ENCODE measurements at regions not wholly inside any gene's neighbourhood (a gene's known extent, or its start where the extent isn't known, plus 50 kb on each side); places are given as distances from the start of the nearest gene placed in this dataset.

DNA sequence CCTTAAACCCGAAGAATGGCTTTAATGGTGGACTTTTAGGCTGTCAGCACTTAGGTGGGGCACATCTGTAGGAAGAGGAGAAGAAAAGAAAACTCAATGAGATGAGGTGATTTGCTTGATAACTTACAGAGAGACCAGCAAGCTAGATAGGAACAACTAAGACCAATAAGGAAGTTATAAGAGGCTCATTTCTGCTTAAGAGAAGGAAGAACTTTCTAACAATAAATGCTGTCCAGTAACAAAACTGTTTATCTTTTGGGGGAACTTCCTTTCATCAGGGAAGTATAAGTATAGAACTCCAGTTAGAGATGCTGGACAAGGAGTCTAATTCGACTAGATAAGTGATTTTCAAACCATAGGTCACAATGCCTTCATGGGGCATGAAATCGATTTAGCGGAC is 107.2 kb upstream of the SIRPA start:
- ATAC-seq, result no peak

- no peak for ATAC-seq
These were observed 108.7 kb upstream of the SIRPA start for GRCh38 chr20:1786486-1786885.

DNA sequence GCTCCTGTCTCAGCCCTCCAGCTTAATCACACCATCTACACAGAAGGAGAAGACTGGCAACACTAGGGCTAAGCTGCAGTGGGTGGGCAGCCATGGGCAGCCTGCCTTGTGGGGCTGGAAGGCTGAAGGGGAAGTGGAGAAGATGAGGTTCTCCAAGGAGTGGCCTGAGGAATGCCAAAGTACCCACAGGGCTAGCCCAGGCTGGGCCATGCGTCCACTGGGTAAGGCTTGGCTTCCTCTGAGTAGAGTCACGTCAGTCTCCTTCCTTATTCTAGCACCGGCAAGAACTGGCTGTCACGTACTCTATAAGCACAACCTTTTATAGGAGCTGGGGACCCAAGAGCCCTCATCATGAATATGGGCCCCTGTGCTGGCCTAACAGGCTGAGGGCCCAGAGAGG is 110.6 kb upstream of the SIRPA start:
- ATAC-seq, result no peak

- no peak for ATAC-seq
These were observed 112.0 kb upstream of the SIRPA start for GRCh38 chr20:1783245-1783644.

DNA sequence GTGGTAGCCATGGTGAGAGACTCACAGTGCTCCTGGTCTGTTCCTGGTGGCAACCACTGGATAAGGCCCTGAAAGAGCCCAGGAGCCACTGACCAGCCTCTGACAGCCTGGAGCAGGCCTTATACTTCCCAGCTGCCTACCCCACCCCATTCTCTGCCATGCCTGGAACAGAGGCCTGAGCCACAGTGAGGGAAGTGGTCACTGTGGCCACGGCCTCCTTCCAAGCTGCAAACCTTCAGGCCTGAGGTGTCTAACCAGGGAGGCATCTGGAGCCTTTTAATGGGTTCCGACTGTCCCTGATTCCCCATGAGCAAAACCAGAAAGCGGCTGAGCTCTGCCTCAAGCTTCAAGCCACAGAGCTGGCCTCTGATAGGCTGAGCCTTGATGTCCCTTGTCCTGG is 113.0 kb upstream of the SIRPA start:
- no peak for ATAC-seq

DNA sequence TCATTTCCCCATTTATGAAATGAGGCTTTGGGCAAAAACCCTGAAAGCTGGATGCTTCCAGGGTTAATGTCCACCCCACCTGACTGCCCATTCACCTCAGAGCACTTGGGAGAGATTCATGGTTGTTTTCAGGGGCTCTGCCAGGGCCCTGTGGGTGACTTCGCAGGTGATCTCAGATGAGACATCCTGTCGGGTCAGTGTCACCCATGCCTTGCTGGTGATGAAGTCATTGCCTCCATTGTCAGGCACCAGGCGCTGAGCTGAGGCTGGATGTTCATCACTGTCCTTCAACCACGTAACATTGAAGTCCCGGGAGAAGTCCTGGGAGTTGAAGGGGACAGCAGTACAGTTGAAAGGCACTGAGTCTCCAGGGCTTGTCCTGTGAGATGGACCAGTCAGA is 115.6 kb upstream of the SIRPA start:
- ATAC-seq, result no peak

GRCh38 chr20:1778338-1778737 is 116.9 kb upstream of the SIRPA start:
- ATAC-seq, result no peak

GRCh38 chr20:1777476-1777820 is 117.8 kb upstream of the SIRPA start:
- ATAC-seq, result no peak

GRCh38 chr20:1776681-1777475 is 118.3 kb upstream of the SIRPA start:
- peak; percentile 87 to 90 for ATAC-seq

GRCh38 chr20:1775117-1775516 is 117.5 kb upstream of the SIRPG start:
- no peak for ATAC-seq

DNA sequence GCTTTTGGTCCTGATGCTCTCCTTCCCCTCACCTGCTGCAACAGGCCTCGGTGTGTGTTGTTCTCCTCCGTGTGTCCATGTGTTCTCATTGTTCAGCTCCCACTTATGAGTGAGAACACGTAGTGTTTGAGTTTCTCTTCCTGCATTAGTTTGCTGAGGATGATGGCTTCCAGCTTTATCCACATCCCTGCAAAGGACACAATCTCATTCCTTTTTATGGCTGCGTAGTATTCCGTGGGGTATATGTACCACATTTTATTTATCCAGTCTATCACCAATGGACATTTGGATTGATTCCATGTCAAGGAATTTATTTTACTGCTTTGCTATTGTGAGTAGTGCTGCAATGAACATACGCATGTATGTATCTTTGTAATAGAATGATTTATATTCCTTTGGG is 116.9 kb upstream of the SIRPG start:
- ATAC-seq, result no peak

GRCh38 chr20:1773816-1774215 is 116.2 kb upstream of the SIRPG start:
- no peak for ATAC-seq

GRCh38 chr20:1769491-1769890 is 111.9 kb upstream of the SIRPG start:
- ATAC-seq, result no peak

- no peak for ATAC-seq
These were observed 109.2 kb upstream of the SIRPG start for GRCh38 chr20:1766731-1767130.

DNA sequence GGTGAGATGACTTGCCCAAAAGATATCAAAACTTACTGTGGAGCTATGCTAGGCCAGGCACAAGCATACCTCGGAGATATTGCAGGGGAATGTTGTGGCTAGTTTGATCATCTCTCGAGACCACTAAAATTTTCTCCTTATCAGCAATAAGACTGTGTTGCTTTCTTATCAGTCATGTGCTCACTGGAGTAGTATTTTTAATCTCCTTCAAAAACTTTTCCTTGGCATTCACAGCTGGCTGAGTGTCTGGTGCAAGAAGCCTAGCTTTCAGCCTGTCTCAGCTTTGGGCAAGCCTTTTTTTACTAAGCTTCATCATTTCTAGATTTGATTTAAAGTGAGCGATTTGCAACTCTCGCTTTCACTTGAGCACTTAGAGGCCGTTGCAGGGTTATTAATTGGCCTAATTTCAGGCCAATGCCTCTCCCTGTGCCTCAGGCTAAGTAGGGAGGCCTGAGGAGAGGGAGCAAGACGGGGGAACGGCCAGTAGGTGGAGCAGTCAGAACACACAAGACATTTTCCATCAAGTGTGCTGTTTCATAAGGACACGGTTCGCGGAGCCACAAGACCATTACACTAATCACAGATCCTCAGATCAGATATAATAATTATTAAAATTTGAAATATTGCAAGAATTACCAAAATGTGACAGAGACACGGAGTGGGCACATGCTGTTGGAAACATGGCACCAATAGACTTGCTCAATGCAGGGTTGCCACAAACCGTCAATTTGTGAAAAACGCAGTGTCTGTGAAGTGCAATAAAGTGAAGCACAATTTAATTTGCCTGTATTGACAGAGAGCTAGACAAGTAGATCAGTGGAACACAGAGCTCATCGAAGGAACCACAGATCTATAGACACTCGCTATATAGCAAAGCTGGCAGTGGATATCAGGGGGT is 106.8 kb upstream of the SIRPG start:
- ATAC-seq, result peak; percentile 65 to 71

GRCh38 chr20:1761598-1761997 is 104.0 kb upstream of the SIRPG start:
- ATAC-seq, result no peak

- ATAC-seq, result no peak
These were observed 103.5 kb upstream of the SIRPG start for GRCh38 chr20:1761116-1761515.

DNA sequence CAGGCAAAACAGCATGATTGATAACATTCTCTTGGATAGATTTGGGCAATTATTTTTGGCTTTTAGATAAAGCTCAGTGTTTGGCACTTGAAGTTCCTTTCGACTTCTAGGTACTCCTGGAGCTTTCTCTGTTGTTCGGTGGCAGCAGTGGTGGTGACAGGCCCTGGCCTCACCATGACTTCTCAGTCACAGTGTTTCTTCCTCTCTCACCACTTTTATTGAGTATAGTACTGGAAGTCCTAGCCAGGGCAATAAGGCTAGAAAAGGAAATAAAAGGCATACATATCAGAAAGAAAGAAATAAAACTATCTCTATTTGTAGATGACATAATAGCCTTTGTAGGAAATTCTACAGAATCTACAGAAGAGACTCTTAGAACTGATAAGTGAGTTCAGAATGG is 101.2 kb upstream of the SIRPG start:
- no peak for ATAC-seq

DNA sequence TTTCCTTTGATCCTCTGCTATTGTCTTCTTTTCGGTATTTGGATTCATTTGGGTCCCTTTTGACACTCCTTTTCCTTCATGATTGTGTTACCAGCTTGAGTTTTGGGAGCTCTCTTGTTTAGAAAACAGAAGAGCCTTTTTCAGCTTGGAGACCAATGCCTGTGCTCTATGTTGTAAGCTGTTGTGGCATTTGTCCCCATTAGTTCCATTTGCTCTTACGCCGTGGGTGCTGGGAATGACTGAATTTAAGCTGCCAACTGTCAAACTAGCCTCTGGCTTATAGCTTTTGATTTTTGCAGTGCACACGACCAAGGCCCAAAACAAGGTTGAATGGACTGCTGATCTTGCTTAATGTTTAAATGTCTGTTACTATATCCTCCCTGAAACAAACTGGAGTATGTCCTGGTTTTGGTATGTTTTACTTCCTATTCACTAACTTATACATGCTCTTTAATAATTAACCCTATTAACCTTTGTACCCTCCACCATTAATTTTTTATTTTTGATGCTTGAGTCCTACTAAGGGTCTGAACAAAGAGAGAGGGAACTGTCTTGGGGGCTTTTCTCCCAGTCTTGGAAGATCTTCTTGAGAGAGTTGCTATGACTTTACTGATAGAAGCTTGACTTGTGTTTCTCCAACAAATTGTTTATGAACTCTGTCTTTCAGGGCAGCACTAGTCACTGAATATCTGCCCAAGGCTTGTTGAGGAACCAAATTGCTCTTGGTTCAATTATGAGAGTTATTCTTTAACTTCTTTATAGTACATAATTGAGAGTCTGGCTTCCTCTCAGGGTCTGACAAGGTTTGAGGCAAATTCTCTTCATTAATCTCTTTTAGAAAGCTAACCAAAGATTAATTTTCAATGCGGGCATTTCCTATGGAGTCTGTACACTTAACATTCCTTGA is 100.3 kb upstream of the SIRPG start:
- no peak for ATAC-seq

DNA sequence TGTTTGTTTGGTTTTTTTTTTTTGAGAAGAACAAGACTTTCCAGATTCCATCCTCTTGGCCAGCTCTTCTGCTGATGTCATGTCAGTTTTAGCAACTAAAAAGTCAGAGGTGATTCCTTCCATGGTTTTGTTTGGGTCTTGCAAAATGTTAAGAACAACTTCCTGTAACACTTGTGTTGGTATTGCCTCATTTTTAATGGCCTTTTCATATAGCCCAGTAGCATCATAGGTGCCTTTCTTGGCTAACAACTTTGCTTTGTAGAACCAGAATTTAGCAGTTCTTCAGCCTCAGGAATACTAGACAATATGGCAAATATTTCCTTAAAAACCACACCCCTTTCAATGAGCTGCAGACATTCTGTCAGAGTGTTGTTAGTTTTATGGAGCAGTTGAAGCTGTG is 99.5 kb upstream of the SIRPG start:
- no peak for ATAC-seq

DNA sequence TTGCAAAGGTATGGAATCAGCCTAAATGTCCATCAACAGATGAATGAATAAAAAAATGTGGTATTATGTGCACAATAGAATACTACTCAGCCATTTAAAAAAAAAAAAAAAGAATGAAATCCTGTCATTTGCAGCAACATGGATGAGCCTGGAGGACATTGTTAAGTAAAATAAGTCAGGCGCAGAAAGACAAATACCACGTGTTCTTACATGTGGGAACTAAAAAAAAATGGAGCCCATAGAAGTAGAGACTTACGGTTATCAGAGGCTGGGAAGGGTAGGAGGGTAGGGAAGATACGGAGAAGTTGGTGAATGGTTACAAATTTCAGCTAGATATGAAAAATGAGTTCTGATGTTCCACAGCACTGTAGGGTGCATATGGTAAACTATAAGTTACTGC is 97.2 kb upstream of the SIRPG start:
- ATAC-seq, result no peak

GRCh38 chr20:1754306-1754705 is 96.7 kb upstream of the SIRPG start:
- ATAC-seq, result no peak

- no peak for ATAC-seq
These were observed 94.5 kb upstream of the SIRPG start for GRCh38 chr20:1752045-1752444.

Data from activated CD4-positive, CD25-positive, alpha-beta regulatory T cell treated with anti-CD3 and anti-CD28 coated beads, Interleukin-2, amount 50 U/mL, for 24 hours (primary cell).